ENCODE measurements at regions not wholly inside any gene's neighbourhood (a gene's known extent, or its start where the extent isn't known, plus 50 kb on each side); places are given as distances from the start of the nearest gene placed in this dataset.

- Histone ChIP-seq H4K5ac (ENCODE audit: low read depth, low read length) (no peak overlapping the region), H3K79me1 (ENCODE audit: low read depth in 1 of 2, low read length in 2 of 2) (no peaks in the 10 kb centered on the region), H3K27ac (ENCODE audit: insufficient read depth, low read length) (no peak overlapping the region), H3K18ac (ENCODE audit: low read depth, low read length) (no peak overlapping the region), H3K36me3 (ENCODE audit: control insufficient read depth, insufficient read depth, low read length) (no peaks in the 10 kb centered on the region), H2BK5ac (ENCODE audit: low read depth, low read length, poor library complexity, severe bottlenecking) (no peak overlapping the region), H4K8ac (ENCODE audit: low read depth in 2 of 2, low read length in 2 of 2) (no peak overlapping the region), H3K14ac (replicated peaks; ENCODE audit: low read depth, low read length) (no peak overlapping the region), H4K20me1 (ENCODE audit: insufficient read depth, low read length) (no peaks in the 10 kb centered on the region), H3K9me3 (ENCODE audit: control insufficient read depth, insufficient read depth, low read length) (no peaks in the 10 kb centered on the region), H2AFZ (replicated peaks; ENCODE audit: low read length, poor library complexity) (no peak overlapping the region), H3K9me1 (ENCODE audit: insufficient read depth, low read length) (no peaks in the 10 kb centered on the region; the same call in 1 of the 2 replicates), H3K23ac (ENCODE audit: low read depth, low read length) (no peak overlapping the region), H2BK120ac (ENCODE audit: low read depth, low read length) (no peak overlapping the region), H3K4me3 (ENCODE audit: insufficient read depth, low read depth, low read length) (no peak overlapping the region), H2BK15ac (ENCODE audit: low read depth, low read length) (no peak overlapping the region), H3K4ac (ENCODE audit: low read depth, low read length) (no peak overlapping the region), H3K4me1 (ENCODE audit: control insufficient read depth, insufficient read depth, low read length) (no peaks in the 10 kb centered on the region), H2AK9ac (replicated peaks; ENCODE audit: low read depth, low read length, poor library complexity) (no peak overlapping the region), H2BK20ac (ENCODE audit: low read depth, low read length) (no peak overlapping the region), H3K27me3 (ENCODE audit: control insufficient read depth, insufficient read depth, low read length) (no peaks in the 10 kb centered on the region), H3K4me2 (ENCODE audit: low read depth, low read length) (no peak overlapping the region), H3K56ac (ENCODE audit: extremely low read depth, insufficient read depth, low read length) (no peak overlapping the region), H2AK5ac (ENCODE audit: low read depth, low read length) (no peak overlapping the region), H4K91ac (ENCODE audit: insufficient read depth, low read depth, low read length) (no peak overlapping the region), H3K9ac (ENCODE audit: low read depth, low read length) (no peak overlapping the region)
- CTCF ChIA-PET: interaction anchor here (0.5 kb wide), 1 partner anchor 284 kb away, joined by 3 read pairs; no protein-coding TSS in a partner anchor
- in situ Hi-C loops (cut with MboI; ENCODE audit: low sequenced_read_pairs): no loop called here
- no peak for TF ChIP-seq CTCF (conservative IDR thresholded peaks at IDR 0.05; ENCODE audit: low read depth, low read length)
- no peak for TF ChIP-seq SMC3 (IDR thresholded peaks at IDR 0.05; ENCODE audit: low read depth, low read length)
- TF ChIP-seq MAFK (IDR thresholded peaks at IDR 0.05; ENCODE audit: low read depth, low read length): no peak
- TF ChIP-seq RAD21 (IDR thresholded peaks at IDR 0.05; ENCODE audit: low read length): no peak
- no peak for TF ChIP-seq RFX5 (IDR thresholded peaks at IDR 0.05; ENCODE audit: low read depth, low read length)
- no peak for TF ChIP-seq CHD1 (IDR thresholded peaks at IDR 0.05; ENCODE audit: low read depth, low read length)
- no peak for TF ChIP-seq POLR2A (IDR thresholded peaks at IDR 0.05; ENCODE audit: low read depth, low read length)
- TF ChIP-seq MAZ (IDR thresholded peaks at IDR 0.05; ENCODE audit: borderline replicate concordance, low read depth, low read length): no peak
- no peak for TF ChIP-seq ELK1 (IDR thresholded peaks at IDR 0.05; ENCODE audit: borderline replicate concordance, low read depth, low read length)
- TF ChIP-seq CEBPB (IDR thresholded peaks at IDR 0.05; ENCODE audit: low read depth, low read length): no peak
- no peak for TF ChIP-seq MXI1 (IDR thresholded peaks at IDR 0.05; ENCODE audit: borderline replicate concordance, low read depth, low read length)
- no peak for TF ChIP-seq FOS (IDR thresholded peaks at IDR 0.05; ENCODE audit: low read depth, low read length)
- TF ChIP-seq NFE2L2 (IDR thresholded peaks at IDR 0.05; ENCODE audit: low read depth, low read length): no peak
- no peak for TF ChIP-seq BHLHE40 (IDR thresholded peaks at IDR 0.05; ENCODE audit: low read depth, low read length)
- POLR2A ChIA-PET (ENCODE audit: unreplicated experiment): no interaction called here
- ATAC-seq (ENCODE audit: low read depth) (peak; percentile 11; the same call in 1 of the 2 replicates), DNase-seq (peak; percentile 41)
- dilution Hi-C loops (cut with HindIII; ENCODE audit: low sequenced_read_pairs, unreplicated experiment): no loop called here
- intact Hi-C loops (cut with micrococcal nuclease): no loop called here
- no TSS peak for BruUV-seq (replicated peaks)
Observed at GRCh38 chr5:98066910-98067309, 706.6 kb upstream of the RGMB start.
